ENCODE measurements at regions not wholly inside any gene's neighbourhood (a gene's known extent, or its start where the extent isn't known, plus 50 kb on each side); places are given as distances from the start of the nearest gene placed in this dataset.

GRCh38 chr15:87767516-87767915 lies 489.0 kb downstream of the NTRK3 start:
- Histone ChIP-seq H3K27ac (no peak overlapping the region), H3K9me3 (no peaks in the 10 kb centered on the region), H3K4me1 (peaks cover 0 to 3% of the 10 kb centered on the region in 2 donors), H3K4me3 (no peak overlapping the region), H3K27me3 (no peaks in the 10 kb centered on the region), H3K36me3 (no peaks in the 10 kb centered on the region)
- intact Hi-C loops (cut with DNase I): no loop called here
- TF ChIP-seq CTCF (IDR thresholded peaks at IDR 0.05): no peak
- no peak for DNase-seq (ENCODE audit: low spot score in 2 of 2)

GRCh38 chr15:87764461-87765240 lies 491.9 kb downstream of the NTRK3 start:
- Histone ChIP-seq H3K4me1 (peaks cover 0 to 3% of the 10 kb centered on the region in 2 donors), H3K27me3 (no peaks in the 10 kb centered on the region), H3K4me3 (no peak overlapping the region), H3K27ac (no peak overlapping the region), H3K9me3 (no peaks in the 10 kb centered on the region), H3K36me3 (no peaks in the 10 kb centered on the region)
- intact Hi-C loops (cut with DNase I): no loop called here
- DNase-seq (ENCODE audit: low spot score in 2 of 2): no peak
- TF ChIP-seq CTCF (IDR thresholded peaks at IDR 0.05): no peak

DNA sequence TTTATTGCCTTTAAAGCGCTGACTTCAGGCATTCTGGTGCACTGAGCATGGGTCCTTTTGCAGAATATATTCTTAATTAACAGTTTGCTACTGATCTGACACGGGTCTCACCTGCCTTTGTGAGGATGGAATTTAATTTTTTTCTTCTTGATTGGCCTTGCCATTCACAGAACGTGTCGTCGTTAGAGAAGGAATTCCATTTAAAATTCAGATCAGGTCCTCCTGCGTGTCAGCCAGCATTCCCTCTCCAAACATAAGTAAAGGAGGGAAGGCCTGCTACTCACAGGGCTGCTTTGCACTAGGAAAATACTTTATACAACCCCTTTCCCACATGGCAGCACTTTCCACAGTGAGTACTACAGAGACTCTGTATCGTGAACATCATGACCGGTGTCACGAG lies 492.7 kb downstream of the NTRK3 start:
- H3K27ac ChIP-seq: no peak overlapping the region
- intact Hi-C loops (cut with DNase I): no loop called here
- no peaks in the 10 kb centered on the region for H3K27me3 ChIP-seq
- H3K9me3 ChIP-seq: no peaks in the 10 kb centered on the region
- no peak overlapping the region for H3K4me3 ChIP-seq
- DNase-seq (ENCODE audit: low spot score in 2 of 2): no peak
- peaks cover 0 to 3% of the 10 kb centered on the region in 2 donors for H3K4me1 ChIP-seq
- no peak for TF ChIP-seq CTCF (IDR thresholded peaks at IDR 0.05)
- H3K36me3 ChIP-seq: no peaks in the 10 kb centered on the region

GRCh38 chr15:87761736-87762509 lies 494.6 kb downstream of the NTRK3 start:
- H3K27ac ChIP-seq: no peak overlapping the region
- no peaks in the 10 kb centered on the region for H3K36me3 ChIP-seq
- no peaks in the 10 kb centered on the region for H3K27me3 ChIP-seq
- intact Hi-C loops (cut with DNase I): no loop called here
- no peaks in the 10 kb centered on the region for H3K9me3 ChIP-seq
- no peak for DNase-seq (ENCODE audit: low spot score in 2 of 2)
- H3K4me3 ChIP-seq: no peak overlapping the region
- H3K4me1 ChIP-seq: peaks cover 0 to 3% of the 10 kb centered on the region in 2 donors
- TF ChIP-seq CTCF (IDR thresholded peaks at IDR 0.05): no peak

DNA sequence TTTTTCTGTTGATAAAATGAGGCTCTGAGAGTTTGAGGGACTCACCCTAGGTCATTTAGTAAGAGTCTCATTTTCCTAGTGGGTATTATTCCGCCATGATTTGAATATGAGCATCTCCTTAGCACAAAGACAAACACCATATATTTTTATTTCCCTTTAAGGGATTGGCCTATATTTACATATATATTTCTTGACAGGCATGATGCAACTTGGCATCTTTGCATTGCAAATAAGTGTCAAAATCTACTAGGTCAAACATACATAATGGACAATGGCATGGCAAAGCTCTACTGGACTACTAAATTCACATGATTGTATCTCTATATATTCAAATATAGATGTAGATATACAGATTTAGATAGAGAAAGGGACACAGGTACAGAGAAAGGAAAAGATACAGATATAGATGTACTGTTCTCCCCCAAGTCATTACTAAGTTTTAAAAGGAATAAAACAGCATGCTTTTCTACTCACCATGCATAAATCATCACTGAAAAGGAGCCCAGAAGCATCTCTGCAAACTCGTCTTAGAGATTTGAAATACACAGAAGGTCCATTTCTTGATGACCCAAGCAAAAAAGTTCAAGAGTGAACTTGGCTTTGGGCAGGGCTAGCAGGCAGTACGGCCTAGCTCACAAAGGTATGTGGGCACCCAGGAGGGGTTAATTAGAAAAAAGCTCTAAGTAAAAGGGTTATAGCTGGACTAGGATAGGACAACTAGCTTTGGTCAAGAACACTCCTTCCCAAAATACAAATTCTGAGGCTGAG lies 495.8 kb downstream of the NTRK3 start:
- intact Hi-C loops (cut with DNase I): no loop called here

More for the DNA sequence above, 495.8 kb downstream of the NTRK3 start:
- no peak for TF ChIP-seq CTCF (IDR thresholded peaks at IDR 0.05)
- no peak overlapping the region for H3K27ac ChIP-seq
- H3K9me3 ChIP-seq: no peaks in the 10 kb centered on the region
- peaks cover 0 to 3% of the 10 kb centered on the region in 2 donors for H3K4me1 ChIP-seq
- no peaks in the 10 kb centered on the region for H3K27me3 ChIP-seq
- H3K4me3 ChIP-seq: no peak overlapping the region
- no peak for DNase-seq (ENCODE audit: low spot score in 2 of 2)
- no peaks in the 10 kb centered on the region for H3K36me3 ChIP-seq

Data from ascending aorta (tissue), 2 donors.